Fibroblast of the aortic adventitia (primary cell): ENCODE measurements at regions not wholly inside any gene's neighbourhood (a gene's known extent, or its start where the extent isn't known, plus 50 kb on each side); places are given as distances from the start of the nearest gene placed in this dataset.

Experiments used
- DNase-seq: peaks from one replicate; pipeline ENCODE4 v3.0.0-alpha.2; 2010; ENCODE audit warnings: low read depth
- H3K4me3 ChIP-seq: 2 replicates; pipeline ENCODE4 v1.5.1; 2011; ENCODE audit warnings: low read depth, mild to moderate bottlenecking, control low read depth, low read length, moderate library complexity
- TF ChIP-seq, protein P1 (sequence below): IDR thresholded peaks from 2 replicates; pipeline ENCODE4 v1.5.1; 2011; ENCODE audit warnings: mild to moderate bottlenecking, low read length, control low read depth, inconsistent platforms; ENCODE audit not compliant: insufficient read depth

DNA sequence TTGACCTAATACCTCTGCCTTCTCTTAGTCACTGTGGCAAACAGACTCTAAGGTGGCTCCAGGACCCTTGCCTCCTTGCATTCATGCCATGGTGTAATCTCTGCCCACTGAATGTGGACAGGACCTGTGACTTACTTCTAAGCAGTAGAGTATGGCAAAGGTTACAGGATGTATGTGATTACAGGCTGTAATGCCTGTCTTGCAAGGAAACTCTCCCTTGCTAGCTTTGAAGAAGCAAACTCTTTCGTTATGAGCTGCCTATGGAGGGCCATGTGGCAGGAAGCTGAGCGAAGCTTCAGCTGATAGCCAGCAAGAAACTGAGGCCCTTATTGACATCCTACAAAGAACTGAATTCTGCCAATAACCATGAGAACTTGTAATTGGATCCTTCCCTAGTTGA is 103.3 kb upstream of the HMHB1 start:
- TF ChIP-seq, protein P1, sequence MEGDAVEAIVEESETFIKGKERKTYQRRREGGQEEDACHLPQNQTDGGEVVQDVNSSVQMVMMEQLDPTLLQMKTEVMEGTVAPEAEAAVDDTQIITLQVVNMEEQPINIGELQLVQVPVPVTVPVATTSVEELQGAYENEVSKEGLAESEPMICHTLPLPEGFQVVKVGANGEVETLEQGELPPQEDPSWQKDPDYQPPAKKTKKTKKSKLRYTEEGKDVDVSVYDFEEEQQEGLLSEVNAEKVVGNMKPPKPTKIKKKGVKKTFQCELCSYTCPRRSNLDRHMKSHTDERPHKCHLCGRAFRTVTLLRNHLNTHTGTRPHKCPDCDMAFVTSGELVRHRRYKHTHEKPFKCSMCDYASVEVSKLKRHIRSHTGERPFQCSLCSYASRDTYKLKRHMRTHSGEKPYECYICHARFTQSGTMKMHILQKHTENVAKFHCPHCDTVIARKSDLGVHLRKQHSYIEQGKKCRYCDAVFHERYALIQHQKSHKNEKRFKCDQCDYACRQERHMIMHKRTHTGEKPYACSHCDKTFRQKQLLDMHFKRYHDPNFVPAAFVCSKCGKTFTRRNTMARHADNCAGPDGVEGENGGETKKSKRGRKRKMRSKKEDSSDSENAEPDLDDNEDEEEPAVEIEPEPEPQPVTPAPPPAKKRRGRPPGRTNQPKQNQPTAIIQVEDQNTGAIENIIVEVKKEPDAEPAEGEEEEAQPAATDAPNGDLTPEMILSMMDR, result no peak
- DNase-seq, result no peak
- H3K4me3 ChIP-seq, result no peak overlapping the region

DNA sequence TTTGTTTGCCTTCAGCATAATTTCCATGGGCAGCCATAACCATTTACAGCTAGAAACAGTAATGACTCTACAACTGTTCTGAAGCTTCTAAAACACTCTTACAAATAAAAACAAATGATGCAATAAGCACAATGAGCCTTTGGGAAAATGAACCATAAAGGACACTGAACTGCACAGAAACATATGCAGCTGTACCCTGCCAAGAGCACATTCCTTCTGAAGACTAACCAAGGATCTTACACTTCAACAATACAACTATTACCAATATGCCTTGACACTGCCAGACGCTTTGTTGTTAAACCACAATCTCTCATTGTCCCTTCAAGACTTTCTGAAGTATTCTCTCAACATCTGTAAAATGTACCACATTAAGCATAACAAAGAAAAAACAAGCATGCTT is 104.2 kb upstream of the HMHB1 start:
- H3K4me3 ChIP-seq, result no peak overlapping the region
- DNase-seq, result peak; percentile 69
- TF ChIP-seq, protein P1, result no peak

DNA sequence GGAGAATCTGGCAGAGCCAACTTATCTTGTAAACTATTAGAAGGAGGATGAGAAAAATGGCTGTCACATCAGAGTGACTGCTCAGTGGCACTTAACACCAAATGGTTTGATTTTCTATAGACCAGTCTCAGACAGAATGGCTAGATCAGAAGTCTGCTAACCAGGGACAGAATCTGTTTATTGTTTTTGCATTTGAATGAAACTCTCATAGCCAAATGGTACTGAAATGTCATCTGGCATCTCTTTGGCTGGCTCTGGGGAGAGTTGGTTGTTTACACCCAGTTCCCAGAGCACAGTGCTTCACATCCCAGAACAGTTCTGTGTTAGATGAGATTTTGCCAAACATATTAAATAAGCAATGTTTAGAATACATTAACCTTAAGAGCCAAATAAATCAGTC is 106.6 kb upstream of the HMHB1 start:
- TF ChIP-seq, protein P1, result no peak

DNA sequence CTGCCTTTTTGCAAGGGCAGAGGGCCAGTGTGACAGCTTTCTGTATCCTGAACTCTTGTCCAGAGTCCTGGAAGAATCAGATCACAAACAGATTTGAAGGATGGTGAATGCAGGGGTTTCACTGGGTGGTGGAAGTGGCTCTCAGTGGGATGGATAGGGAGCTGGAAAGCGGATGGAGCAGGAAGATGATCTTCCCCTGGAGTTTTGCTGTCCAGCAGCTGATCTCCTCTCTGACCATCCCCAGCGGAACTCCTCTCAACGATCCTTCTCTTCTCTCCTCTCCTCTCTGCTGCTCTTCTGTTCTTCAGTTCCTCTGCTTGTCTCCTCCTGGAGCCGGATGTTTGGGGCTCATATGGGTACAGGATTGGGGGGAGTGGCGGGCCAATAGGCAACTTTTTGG is 108.3 kb upstream of the HMHB1 start:
- TF ChIP-seq, protein P1, result no peak
- no peak overlapping the region for H3K4me3 ChIP-seq
- no peak for DNase-seq

More for the DNA sequence above, 106.6 kb upstream of the HMHB1 start:
- H3K4me3 ChIP-seq, result no peak overlapping the region
- no peak for DNase-seq

- no peak for DNase-seq
- TF ChIP-seq, protein P1, result no peak
Measured at GRCh38 chr5:143701493-143701892, 110.5 kb upstream of the HMHB1 start.

DNA sequence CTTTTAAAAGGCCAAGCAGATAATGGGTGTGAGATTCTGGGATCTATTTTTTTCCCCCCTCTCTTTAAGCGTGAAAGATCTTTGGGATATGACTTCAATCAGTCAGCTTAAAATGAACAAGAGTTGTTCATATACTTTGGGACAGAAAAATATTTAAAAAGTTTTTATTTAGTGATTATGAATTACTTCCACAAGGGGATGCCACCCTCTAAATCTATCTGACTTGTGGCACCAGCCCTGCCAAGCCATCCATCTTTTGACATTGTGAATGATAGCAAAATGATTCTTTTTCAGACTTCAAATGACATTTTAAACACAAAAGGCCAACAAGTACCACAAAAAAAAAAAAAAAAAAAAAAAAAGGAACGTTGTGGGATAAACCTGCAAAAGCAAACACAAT is 111.0 kb upstream of the HMHB1 start:
- no peak overlapping the region for H3K4me3 ChIP-seq
- TF ChIP-seq, protein P1, result peak; percentile 20
- no peak for DNase-seq

More at GRCh38 chr5:143701493-143701892, 110.5 kb upstream of the HMHB1 start:
- no peak overlapping the region for H3K4me3 ChIP-seq

- TF ChIP-seq, protein P1, result no peak
- H3K4me3 ChIP-seq, result no peak overlapping the region
- DNase-seq, result no peak
Measured at GRCh38 chr5:143699121-143699520, 112.8 kb upstream of the HMHB1 start.
